Fibroblast of skin of left quadriceps (primary cell): ENCODE measurements at regions not wholly inside any gene's neighbourhood (a gene's known extent, or its start where the extent isn't known, plus 50 kb on each side); places are given as distances from the start of the nearest gene placed in this dataset.
A peak's percentile ranks its signal among the peaks of the same experiment; 100 is the strongest.

Experiments used
- DNase-seq, 2 experiments: peaks; one replicate each; pipeline ENCODE4 v3.0.0-alpha.2; 2013; ENCODE audit warnings: low read depth in 2 of 2

- peak; percentile 78 to 82 for DNase-seq
Observed at GRCh38 chr7:17234398-17235031, 63.9 kb upstream of the AHR start.

- no peak for DNase-seq
Observed at GRCh38 chr7:17236171-17236570, 62.3 kb upstream of the AHR start.

- DNase-seq = no peak
Observed at GRCh38 chr7:17236603-17237002, 61.8 kb upstream of the AHR start.

- DNase-seq = no peak
Observed at GRCh38 chr7:17239046-17239445, 59.4 kb upstream of the AHR start.

- DNase-seq = peak in 1 of 2 experiments; percentile 15
Observed at GRCh38 chr7:17239683-17240521, 58.5 kb upstream of the AHR start.

GRCh38 chr7:17242504-17242903 is 55.9 kb upstream of the AHR start:
- no peak for DNase-seq

GRCh38 chr7:17244786-17245185 is 53.7 kb upstream of the AHR start:
- no peak for DNase-seq

- DNase-seq = no peak
Observed at GRCh38 chr7:17247357-17247756, 51.1 kb upstream of the AHR start.

GRCh38 chr7:17248527-17248926 is 49.9 kb upstream of the AHR start:
- DNase-seq = no peak
